ENCODE measurements at regions not wholly inside any gene's neighbourhood (a gene's known extent, or its start where the extent isn't known, plus 50 kb on each side); places are given as distances from the start of the nearest gene placed in this dataset.

GRCh38 chr5:117776977-117777376 is 1202.4 kb upstream of the SEMA6A start:
- intact Hi-C loops (cut with DNase I) = no loop called here

GRCh38 chr5:117769877-117770276 is 1195.3 kb upstream of the SEMA6A start:
- TF ChIP-seq POLR2AphosphoS5 (IDR thresholded peaks at IDR 0.05) (no peak), POLR2A (IDR thresholded peaks at IDR 0.05) (no peak)
- 100% methylated on average over 2 of the region's 2 CpGs for WGBS
- Histone ChIP-seq H3K36me3 (no peaks in the 10 kb centered on the region), H3K9me3 (no peaks in the 10 kb centered on the region), H3K4me3 (no peak overlapping the region), H3K27ac (no peak overlapping the region), H3K4me1 (replicated peaks) (no peaks in the 10 kb centered on the region), H3K27me3 (replicated peaks; ENCODE audit: insufficient read depth) (no peaks in the 10 kb centered on the region)
- intact Hi-C loops (cut with DNase I) = no loop called here
- DNase-seq (ENCODE audit: low spot score) = no peak

More at GRCh38 chr5:117776977-117777376, 1202.4 kb upstream of the SEMA6A start:
- DNase-seq (ENCODE audit: low spot score) = no peak
- no peak overlapping the region for H3K27ac ChIP-seq
- H3K9me3 ChIP-seq = no peaks in the 10 kb centered on the region
- WGBS = 94% methylated on average over 3 of the region's 3 CpGs
- TF ChIP-seq CTCF (IDR thresholded peaks at IDR 0.05) = no peak
- TF ChIP-seq POLR2AphosphoS5 (IDR thresholded peaks at IDR 0.05) = no peak
- TF ChIP-seq POLR2A (IDR thresholded peaks at IDR 0.05) = no peak
- no peak overlapping the region for H3K4me3 ChIP-seq
- H3K4me1 ChIP-seq (replicated peaks) = no peaks in the 10 kb centered on the region
- no peaks in the 10 kb centered on the region for H3K36me3 ChIP-seq
- no peaks in the 10 kb centered on the region for H3K27me3 ChIP-seq (replicated peaks; ENCODE audit: insufficient read depth)

GRCh38 chr5:117763271-117763670 is 1188.6 kb upstream of the SEMA6A start:
- no peaks in the 10 kb centered on the region for H3K9me3 ChIP-seq
- no peak overlapping the region for H3K27ac ChIP-seq
- H3K4me3 ChIP-seq = no peak overlapping the region
- intact Hi-C loops (cut with DNase I) = no loop called here
- no peaks in the 10 kb centered on the region for H3K4me1 ChIP-seq (replicated peaks)
- H3K36me3 ChIP-seq = no peaks in the 10 kb centered on the region
- H3K27me3 ChIP-seq (replicated peaks; ENCODE audit: insufficient read depth) = no peaks in the 10 kb centered on the region
- DNase-seq (ENCODE audit: low spot score) = no peak
- no peak for TF ChIP-seq POLR2AphosphoS5 (IDR thresholded peaks at IDR 0.05)
- TF ChIP-seq POLR2A (IDR thresholded peaks at IDR 0.05) = no peak
- no peak for TF ChIP-seq CTCF (IDR thresholded peaks at IDR 0.05)
- 76% methylated on average over 3 of the region's 3 CpGs for WGBS

GRCh38 chr5:117761186-117761585 is 1186.6 kb upstream of the SEMA6A start:
- WGBS = 68% methylated on average over 2 of the region's 2 CpGs
- no peak for TF ChIP-seq CTCF (IDR thresholded peaks at IDR 0.05)
- no peak for TF ChIP-seq POLR2A (IDR thresholded peaks at IDR 0.05)
- no peak for TF ChIP-seq POLR2AphosphoS5 (IDR thresholded peaks at IDR 0.05)

GRCh38 chr5:117759849-117760499 is 1185.4 kb upstream of the SEMA6A start:
- WGBS = 46% methylated on average over 4 of the region's 4 CpGs
- intact Hi-C loops (cut with DNase I) = no loop called here
- H3K4me3 ChIP-seq = no peak overlapping the region
- TF ChIP-seq POLR2AphosphoS5 (IDR thresholded peaks at IDR 0.05) (no peak), POLR2A (IDR thresholded peaks at IDR 0.05) (no peak), CTCF (IDR thresholded peaks at IDR 0.05) (no peak)
- H3K9me3 ChIP-seq = no peaks in the 10 kb centered on the region
- no peaks in the 10 kb centered on the region for H3K4me1 ChIP-seq (replicated peaks)
- no peak overlapping the region for H3K27ac ChIP-seq
- H3K36me3 ChIP-seq = no peaks in the 10 kb centered on the region
- H3K27me3 ChIP-seq (replicated peaks; ENCODE audit: insufficient read depth) = no peaks in the 10 kb centered on the region
- no peak for DNase-seq (ENCODE audit: low spot score)

More at GRCh38 chr5:117761186-117761585, 1186.6 kb upstream of the SEMA6A start:
- no peaks in the 10 kb centered on the region for H3K4me1 ChIP-seq (replicated peaks)
- no peak overlapping the region for H3K4me3 ChIP-seq
- H3K27ac ChIP-seq = no peak overlapping the region
- intact Hi-C loops (cut with DNase I) = no loop called here
- DNase-seq (ENCODE audit: low spot score) = no peak
- no peaks in the 10 kb centered on the region for H3K9me3 ChIP-seq
- no peaks in the 10 kb centered on the region for H3K36me3 ChIP-seq
- H3K27me3 ChIP-seq (replicated peaks; ENCODE audit: insufficient read depth) = no peaks in the 10 kb centered on the region
